H9 (cell line): ENCODE measurements at regions not wholly inside any gene's neighbourhood (a gene's known extent, or its start where the extent isn't known, plus 50 kb on each side); places are given as distances from the start of the nearest gene placed in this dataset.
"Not testable (repeated sequence)": the region's sequence is repeated elsewhere in the genome, so short reads cannot be mapped to it uniquely, and the experiment has no call there.

Experiments used
- DNase-seq: peaks from one replicate; pipeline ENCODE4 v3.0.0-alpha.2; 2017
- H2AFZ ChIP-seq: one replicate; pipeline ENCODE4 v1.6.1; 2013; ENCODE audit warnings: mild to moderate bottlenecking, low read length, control low read depth, moderate library complexity
- H2AK5ac ChIP-seq: 2 replicates; pipeline ENCODE4 v1.6.1; 2013; ENCODE audit warnings: low read length, control low read depth, mixed read lengths; ENCODE audit not compliant: insufficient read length
- H2BK120ac ChIP-seq: one replicate; pipeline ENCODE4 v1.6.1; 2013; ENCODE audit warnings: low read depth, mild to moderate bottlenecking, low read length, control low read depth, inconsistent platforms; ENCODE audit not compliant: poor library complexity, severe bottlenecking
- H2BK12ac ChIP-seq: 2 replicates; pipeline ENCODE4 v1.6.1; 2013; ENCODE audit warnings: low read length, control low read depth, mixed read lengths, low read depth; ENCODE audit not compliant: insufficient read length
- H2BK15ac ChIP-seq: 2 replicates; pipeline ENCODE4 v1.6.1; 2013; ENCODE audit warnings: low read depth, low read length, control low read depth
- H2BK20ac ChIP-seq: one replicate; pipeline ENCODE4 v1.6.1; 2013; ENCODE audit warnings: low read depth, mild to moderate bottlenecking, low read length, control low read depth, inconsistent platforms; ENCODE audit not compliant: poor library complexity, severe bottlenecking
- H2BK5ac ChIP-seq: 2 replicates; pipeline ENCODE4 v1.6.1; 2013; ENCODE audit warnings: low read length, control low read depth, mixed read lengths; ENCODE audit not compliant: insufficient read length
- H3K14ac ChIP-seq: 2 replicates; pipeline ENCODE4 v1.6.1; 2013; ENCODE audit warnings: low read length, control low read depth; ENCODE audit not compliant: insufficient read depth
- H3K18ac ChIP-seq: 2 replicates; pipeline ENCODE4 v1.6.1; 2013; ENCODE audit warnings: low read depth, mild to moderate bottlenecking, mixed read lengths, low read length, control low read depth; ENCODE audit not compliant: insufficient read length
- H3K23ac ChIP-seq: 2 replicates; pipeline ENCODE4 v1.6.1; 2013; ENCODE audit warnings: low read length, control low read depth, mixed read lengths, low read depth; ENCODE audit not compliant: insufficient read length
- H3K23me2 ChIP-seq: 2 replicates; pipeline ENCODE4 v1.6.1; 2013; ENCODE audit warnings: low read depth, mild to moderate bottlenecking, mixed read lengths, low read length, control low read depth; ENCODE audit not compliant: insufficient read length, poor library complexity, severe bottlenecking
- H3K27ac ChIP-seq: 2 replicates; pipeline ENCODE4 v1.5.1; 2013; ENCODE audit warnings: low read length, control low read depth, mixed read lengths, low read depth; ENCODE audit not compliant: insufficient read length
- H3K27me3 ChIP-seq: 2 replicates; pipeline ENCODE4 v1.6.1; 2013; ENCODE audit warnings: low read length, control low read depth, inconsistent platforms; ENCODE audit not compliant: insufficient read depth
- H3K4ac ChIP-seq: 2 replicates; pipeline ENCODE4 v1.6.1; 2013; ENCODE audit warnings: low read depth, mild to moderate bottlenecking, control low read depth, inconsistent platforms, low read length, moderate library complexity
- H3K4me1 ChIP-seq: 2 replicates; pipeline ENCODE4 v1.6.1; 2013; ENCODE audit warnings: low read length, control low read depth, inconsistent platforms; ENCODE audit not compliant: insufficient read depth
- H3K4me2 ChIP-seq: 2 replicates; pipeline ENCODE4 v1.6.1; 2013; ENCODE audit warnings: low read length, control low read depth, mixed read lengths; ENCODE audit not compliant: insufficient read length, insufficient read depth
- H3K56ac ChIP-seq: 2 replicates; pipeline ENCODE4 v1.6.1; 2013; ENCODE audit warnings: low read depth, mild to moderate bottlenecking, mixed read lengths, low read length, control low read depth; ENCODE audit not compliant: insufficient read length
- H3K79me1 ChIP-seq: 2 replicates; pipeline ENCODE4 v1.6.1; 2013; ENCODE audit warnings: low read depth, mild to moderate bottlenecking, moderate library complexity, low read length, control low read depth, inconsistent platforms; ENCODE audit not compliant: insufficient read depth, poor library complexity, severe bottlenecking
- H3K79me2 ChIP-seq: 2 replicates; pipeline ENCODE4 v1.6.1; 2013; ENCODE audit warnings: low read length, control low read depth, inconsistent platforms; ENCODE audit not compliant: insufficient read depth
- H3K9ac ChIP-seq: 2 replicates; pipeline ENCODE4 v1.6.1; 2013; ENCODE audit warnings: low read length, control low read depth, mixed read lengths; ENCODE audit not compliant: insufficient read length; ENCODE audit errors: extremely low read depth
- H3K9me3 ChIP-seq: one replicate; pipeline ENCODE4 v1.6.1; 2013; ENCODE audit warnings: low read depth, low read length, inconsistent platforms; ENCODE audit not compliant: control insufficient read depth
- H3T11ph ChIP-seq: one replicate; pipeline ENCODE4 v1.6.1; 2013; ENCODE audit warnings: mild to moderate bottlenecking, low read length, control low read depth, inconsistent platforms
- H4K20me1 ChIP-seq: one replicate; pipeline ENCODE4 v1.6.1; 2013; ENCODE audit not compliant: control insufficient read depth, insufficient read length, insufficient read depth
- H4K5ac ChIP-seq: 2 replicates; pipeline ENCODE4 v1.6.1; 2013; ENCODE audit warnings: low read depth, mild to moderate bottlenecking, mixed read lengths, low read length, control low read depth; ENCODE audit not compliant: insufficient read length
- H4K8ac ChIP-seq: replicated peaks from 2 replicates; pipeline ENCODE4 v1.6.1; 2013; ENCODE audit warnings: low read length, control low read depth, mixed read lengths, low read depth; ENCODE audit not compliant: insufficient read length
- H4K91ac ChIP-seq: 2 replicates; pipeline ENCODE4 v1.6.1; 2013; ENCODE audit warnings: low read depth, mild to moderate bottlenecking, moderate library complexity, mixed read lengths, low read length, control low read depth; ENCODE audit not compliant: insufficient read length
- H3K27ac Mint-ChIP-seq, 3 experiments: 2 replicates in 2 of 3; 3 replicates in 1 of 3; pipeline ENCODE4 v1.8.0; 2020 to 2021; ENCODE audit warnings: mixed read lengths in 3 of 3, mild to moderate bottlenecking in 1 of 3, moderate library complexity in 1 of 3
- H3K27me3 Mint-ChIP-seq: 2 replicates; pipeline ENCODE4 v1.8.0; 2021; ENCODE audit warnings: low read depth, mild to moderate bottlenecking, moderate library complexity, mixed read lengths
- H3K36me3 Mint-ChIP-seq, 3 experiments: 2 replicates in 2 of 3; 3 replicates in 1 of 3; pipeline ENCODE4 v1.8.0; 2020 to 2021; ENCODE audit warnings: low read depth in 3 of 3, mixed read lengths in 3 of 3; ENCODE audit not compliant: insufficient read depth in 1 of 3
- H3K4me1 Mint-ChIP-seq, 2 experiments: 2 replicates each; pipeline ENCODE4 v1.8.0; 2020; ENCODE audit warnings: mixed read lengths in 2 of 2
- H3K4me3 Mint-ChIP-seq, 2 experiments: 2 replicates in 1 of 2; 3 replicates in 1 of 2; pipeline ENCODE4 v1.8.0; 2020 to 2021; ENCODE audit warnings: mild to moderate bottlenecking in 2 of 2, mixed read lengths in 2 of 2, moderate library complexity in 1 of 2
- H3K9me3 Mint-ChIP-seq, 2 experiments: 2 replicates in 1 of 2; 3 replicates in 1 of 2; pipeline ENCODE4 v1.8.0; 2020; ENCODE audit warnings: mild to moderate bottlenecking in 2 of 2, mixed read lengths in 2 of 2, moderate library complexity in 1 of 2
- WGBS: extraction: QIAGEN DNeasy Blood & Tissue Kit; methylation state at CpG from one replicate; pipeline ENCODE4 v1.1.7; 2013; ENCODE audit warnings: missing lambda C conversion rate, low lambda C conversion rate, mixed read lengths; ENCODE audit not compliant: insufficient read length; ENCODE audit errors: extremely low coverage; 5-methylcytosine and 5-hydroxymethylcytosine counted together
- TF ChIP-seq, protein P1 (sequence below): fragments of 200-600 bp; sonication (generic); conservative IDR thresholded peaks from 3 replicates; pipeline ENCODE4 v1.8.0; 2021; ENCODE audit warnings: antibody characterized with exemption, mild to moderate bottlenecking

DNA sequence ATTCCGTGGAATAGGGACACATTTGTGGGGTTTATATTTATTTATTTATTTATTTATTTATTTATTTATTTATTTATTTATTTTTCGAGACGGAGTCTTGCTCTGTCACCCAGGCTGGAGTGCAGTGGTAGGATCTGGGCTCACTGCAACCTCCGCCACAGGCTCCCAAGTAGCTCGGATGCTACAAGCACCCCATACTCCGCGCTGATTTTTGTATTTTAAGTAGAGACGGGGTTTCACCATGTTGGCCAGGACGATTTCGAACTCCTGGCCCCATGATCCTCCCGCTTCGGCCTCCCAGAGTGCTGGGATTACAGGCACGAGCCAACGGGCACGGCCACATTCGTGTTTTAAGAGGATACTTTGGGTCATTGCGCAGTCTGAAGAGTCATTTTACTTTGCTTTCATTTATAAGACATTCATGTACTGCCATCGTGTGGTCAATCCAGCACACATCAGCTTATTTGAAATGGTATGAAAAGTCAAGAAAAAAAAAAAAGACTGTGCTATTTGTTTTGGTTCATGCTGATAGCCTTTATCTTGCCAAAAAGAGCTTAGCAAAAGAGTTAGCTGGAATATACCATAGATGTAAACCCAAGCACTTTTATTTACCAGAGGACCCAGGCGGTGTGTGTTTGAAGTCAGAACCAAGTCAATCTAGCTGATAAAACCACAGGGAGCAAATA lies 1075.0 kb downstream of the EPHA3 start:
- H4K5ac ChIP-seq, H2AFZ ChIP-seq, H2BK12ac ChIP-seq, H3K9ac ChIP-seq, H3K14ac ChIP-seq, H3K23ac ChIP-seq, H3K27ac Mint-ChIP-seq, H3K27me3 ChIP-seq, H3T11ph ChIP-seq, H3K4me1 ChIP-seq, H4K20me1 ChIP-seq, H3K56ac ChIP-seq, H2BK20ac ChIP-seq, H3K9me3 Mint-ChIP-seq, H3K4ac ChIP-seq, H3K4me2 ChIP-seq, H3K79me1 ChIP-seq, H2AK5ac ChIP-seq, H3K9me3 ChIP-seq, H3K79me2 ChIP-seq, H3K27ac ChIP-seq, H3K27me3 Mint-ChIP-seq, H2BK120ac ChIP-seq, H4K8ac ChIP-seq, H3K18ac ChIP-seq, H3K36me3 Mint-ChIP-seq, H4K91ac ChIP-seq, H3K4me1 Mint-ChIP-seq, H3K23me2 ChIP-seq, H2BK15ac ChIP-seq, H2BK5ac ChIP-seq: not testable (repeated sequence)
- peak; percentile 59 for DNase-seq
- H3K4me3 Mint-ChIP-seq = peak overlapping the region; percentile 56 to 68; a peak in 4 of 5 replicates
- WGBS = no CpG with 5 or more reads among the region's 19 CpGs
- TF ChIP-seq, protein P1, sequence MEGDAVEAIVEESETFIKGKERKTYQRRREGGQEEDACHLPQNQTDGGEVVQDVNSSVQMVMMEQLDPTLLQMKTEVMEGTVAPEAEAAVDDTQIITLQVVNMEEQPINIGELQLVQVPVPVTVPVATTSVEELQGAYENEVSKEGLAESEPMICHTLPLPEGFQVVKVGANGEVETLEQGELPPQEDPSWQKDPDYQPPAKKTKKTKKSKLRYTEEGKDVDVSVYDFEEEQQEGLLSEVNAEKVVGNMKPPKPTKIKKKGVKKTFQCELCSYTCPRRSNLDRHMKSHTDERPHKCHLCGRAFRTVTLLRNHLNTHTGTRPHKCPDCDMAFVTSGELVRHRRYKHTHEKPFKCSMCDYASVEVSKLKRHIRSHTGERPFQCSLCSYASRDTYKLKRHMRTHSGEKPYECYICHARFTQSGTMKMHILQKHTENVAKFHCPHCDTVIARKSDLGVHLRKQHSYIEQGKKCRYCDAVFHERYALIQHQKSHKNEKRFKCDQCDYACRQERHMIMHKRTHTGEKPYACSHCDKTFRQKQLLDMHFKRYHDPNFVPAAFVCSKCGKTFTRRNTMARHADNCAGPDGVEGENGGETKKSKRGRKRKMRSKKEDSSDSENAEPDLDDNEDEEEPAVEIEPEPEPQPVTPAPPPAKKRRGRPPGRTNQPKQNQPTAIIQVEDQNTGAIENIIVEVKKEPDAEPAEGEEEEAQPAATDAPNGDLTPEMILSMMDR = peak; percentile 58
